GM12878 (cell line): ENCODE measurements at regions not wholly inside any gene's neighbourhood (a gene's known extent, or its start where the extent isn't known, plus 50 kb on each side); places are given as distances from the start of the nearest gene placed in this dataset.

ENCODE experiments used
- ATAC-seq: fragments of 200-7000 bp; cut with Tn5 transposase; 3 replicates; pipeline ENCODE4 v1.9.1; 2020; ENCODE audit warnings: mild to moderate bottlenecking, moderate library complexity
- BruUV-seq: library from RNA; stranded (reverse); fragments of 400-500 nt; replicated peaks from 2 replicates; lab custom pipeline; 2021; lab: Mats Ljungman, UMichigan
- CTCF ChIA-PET: fragments of 300-600 bp; sonication (Branson Sonifier 250); formaldehyde crosslinking; extraction: SDS; loops from one replicate; lab custom pipeline; 2021; ENCODE audit warnings: inconsistent platforms; lab: Yijun Ruan, JAX
- POLR2A ChIA-PET: fragments of 350-600 bp; formaldehyde crosslinking; extraction: SDS; loops from one replicate; lab custom pipeline; 2021; ENCODE audit warnings: inconsistent platforms; lab: Charles Lee
- RAD21 ChIA-PET: fragments of 300-600 bp; sonication (Branson Sonifier 250); formaldehyde crosslinking; loops from one replicate; lab custom pipeline; 2023; ENCODE audit warnings: antibody characterized with exemption; ENCODE audit not compliant: unreplicated experiment; lab: Charles Lee
- SMC1A ChIA-PET: fragments of 300-600 bp; sonication (Branson Sonifier 250); formaldehyde crosslinking; loops from one replicate; lab custom pipeline; 2023; ENCODE audit not compliant: unreplicated experiment, uncharacterized antibody; lab: Charles Lee
- DNase-seq: peaks from one replicate; pipeline ENCODE4 v3.0.0-alpha.2; 2011; ENCODE audit warnings: low read depth, low spot score
- FAIRE-seq: peaks from 3 replicates; lab custom pipeline; 2011; peaks lifted over from hg19 to GRCh38; lab: Jason Lieb, UNC
- H2AFZ ChIP-seq: 2 replicates; pipeline ENCODE4 v1.6.0; 2011; ENCODE audit warnings: low read depth, low read length, control low read depth; ENCODE audit not compliant: control insufficient read depth
- H3K27ac ChIP-seq: 2 replicates; pipeline ENCODE4 v1.5.1; 2011; ENCODE audit warnings: control low read depth; ENCODE audit not compliant: control insufficient read depth, insufficient read depth
- H3K27me3 ChIP-seq, 2 experiments: replicated peaks in 1 of 2; 2 replicates each; pipeline versions ENCODE4 v1.6.0 to v1.6.1; 2011; ENCODE audit warnings: low read length in 1 of 2; ENCODE audit not compliant: control insufficient read depth in 2 of 2, insufficient read depth in 2 of 2
- H3K36me3 ChIP-seq, 2 experiments: 2 replicates each; pipeline ENCODE4 v1.5.1; 2011; ENCODE audit warnings: low read length in 1 of 2; ENCODE audit not compliant: control insufficient read depth in 2 of 2, insufficient read depth in 2 of 2
- H3K4me1 ChIP-seq: 2 replicates; pipeline ENCODE4 v1.6.1; 2011; ENCODE audit warnings: mild to moderate bottlenecking, low read length, moderate library complexity, mixed read lengths; ENCODE audit not compliant: control insufficient read depth, insufficient read depth
- H3K4me2 ChIP-seq: 2 replicates; pipeline ENCODE4 v1.6.0; 2011; ENCODE audit warnings: control low read depth; ENCODE audit not compliant: control insufficient read depth, insufficient read depth
- H3K4me3 ChIP-seq: fragments of 200-600 bp; sonication (generic); 2 replicates; pipeline ENCODE4 v1.5.1; 2016
- H3K79me2 ChIP-seq: 2 replicates; pipeline ENCODE4 v1.6.0; 2011; ENCODE audit warnings: low read length; ENCODE audit not compliant: control insufficient read depth, insufficient read depth
- H3K9ac ChIP-seq: 2 replicates; pipeline ENCODE4 v1.8.0; 2011; ENCODE audit warnings: low read length, control low read depth, mixed read lengths; ENCODE audit not compliant: control insufficient read depth, insufficient read depth
- H3K9me3 ChIP-seq: replicated peaks from 3 replicates; pipeline ENCODE4 v1.5.1; 2011; ENCODE audit warnings: mild to moderate bottlenecking, low read length; ENCODE audit not compliant: control insufficient read depth, insufficient read depth
- H4K20me1 ChIP-seq: 2 replicates; pipeline ENCODE4 v1.6.0; 2011; ENCODE audit not compliant: control insufficient read depth, insufficient read depth
- BHLHE40 ChIP-seq, 2 experiments: fragments of 450-650 bp in 1 of 2; IDR thresholded peaks; 2 replicates each; pipeline ENCODE4 v1.6.1; 2011 to 2017; ENCODE audit warnings: low read depth in 2 of 2, borderline replicate concordance in 1 of 2, improper control_type of control experiment in 1 of 2, low read length in 1 of 2, mild to moderate bottlenecking in 1 of 2
- EGR1 ChIP-seq, 2 experiments: IDR thresholded peaks; 1 replicate in 1 of 2; 2 replicates in 1 of 2; pipeline ENCODE4 v1.6.1; 2011 to 2012; ENCODE audit warnings: low read depth in 2 of 2, low read length in 2 of 2, borderline replicate concordance in 1 of 2, mild to moderate bottlenecking in 1 of 2, moderate library complexity in 1 of 2
- EP300 ChIP-seq, 2 experiments: fragments of 150-350 bp in 1 of 2; IDR thresholded peaks; 2 replicates each; pipeline ENCODE4 v1.6.1; 2011 to 2012; ENCODE audit warnings: low read depth in 2 of 2, low read length in 2 of 2, borderline replicate concordance in 1 of 2, improper control_type of control experiment in 1 of 2, inconsistent platforms in 1 of 2; ENCODE audit not compliant: control insufficient read depth in 1 of 2
- MLLT1 ChIP-seq: fragments of 450-650 bp; IDR thresholded peaks from 2 replicates; pipeline ENCODE4 v1.6.1; 2016; ENCODE audit warnings: mild to moderate bottlenecking
- PAX8 ChIP-seq: fragments of 450-650 bp; IDR thresholded peaks from 2 replicates; pipeline ENCODE4 v1.6.1; 2017; ENCODE audit warnings: mild to moderate bottlenecking, moderate library complexity
- TAF1 ChIP-seq: IDR thresholded peaks from 2 replicates; pipeline ENCODE4 v1.6.1; 2011; ENCODE audit warnings: mild to moderate bottlenecking, low read depth, low read length, borderline replicate concordance
- WGBS: methylation state at CpG from one replicate; pipeline ENCODE4 v1.1.6; 2016; ENCODE audit warnings: low lambda C conversion rate; ENCODE audit not compliant: insufficient replicate concordance, insufficient coverage; ENCODE audit errors: missing lambda C conversion rate; 5-methylcytosine and 5-hydroxymethylcytosine counted together
- in situ Hi-C: fragments of 300-500 bp; cut with MboI; formaldehyde crosslinking; loops from 9 replicates; pipeline ENCODE4 v1.14.3; 2018; ENCODE audit warnings: mixed read lengths
- intact Hi-C: fragments of 100-400 bp; cut with micrococcal nuclease; formaldehyde crosslinking; loops from one replicate; pipeline ENCODE4 v1.14.2; 2022; ENCODE audit not compliant: unreplicated experiment

GRCh38 chr14:71687166-71687831 lies 244.9 kb upstream of the RGS6 start:
- TF ChIP-seq EGR1 (IDR thresholded peaks at IDR 0.05; ENCODE audit: borderline replicate concordance in 1 of 2, low read depth in 2 of 2, low read length in 2 of 2) (no peak), PAX8 (no peak), EP300 (IDR thresholded peaks at IDR 0.05; ENCODE audit: borderline replicate concordance in 1 of 2, control insufficient read depth in 1 of 2, low read depth in 2 of 2, low read length in 2 of 2) (no peak), TAF1 (no peak), MLLT1 (no peak), BHLHE40 (IDR thresholded peaks at IDR 0.05; ENCODE audit: borderline replicate concordance in 1 of 2, low read depth in 2 of 2, low read length in 1 of 2) (no peak)
- Histone ChIP-seq H3K36me3 (peaks cover 9 to 19% of the 10 kb centered on the region in 2 experiments), H2AFZ (no peak overlapping the region), H3K4me1 (no peaks in the 10 kb centered on the region), H3K4me3 (no peak overlapping the region), H3K9me3 (no peaks in the 10 kb centered on the region), H3K79me2 (no peaks in the 10 kb centered on the region), H3K27me3 (no peaks in the 10 kb centered on the region), H4K20me1 (no peaks in the 10 kb centered on the region), H3K9ac (no peak overlapping the region), H3K27ac (no peak overlapping the region), H3K4me2 (no peak overlapping the region)
- no peak for FAIRE-seq
- BruUV-seq: no TSS peak
- intact Hi-C loops (no loop called here), in situ Hi-C loops (no loop called here)
- ChIA-PET RAD21 (no interaction called here), SMC1A (no interaction called here), POLR2A (no interaction called here), CTCF (no interaction called here)
- ATAC-seq: no peak
- DNase-seq: no peak
- WGBS: 97% methylated on average over 2 of the region's 2 CpGs
